GM21447 (cell line): ENCODE measurements at regions not wholly inside any gene's neighbourhood (a gene's known extent, or its start where the extent isn't known, plus 50 kb on each side); places are given as distances from the start of the nearest gene placed in this dataset.

Experiments used
- ATAC-seq: cut with Tn5 transposase; IDR thresholded peaks from one replicate; pipeline ENCODE4 v1.9.1; 2021; ENCODE audit not compliant: unreplicated experiment

DNA sequence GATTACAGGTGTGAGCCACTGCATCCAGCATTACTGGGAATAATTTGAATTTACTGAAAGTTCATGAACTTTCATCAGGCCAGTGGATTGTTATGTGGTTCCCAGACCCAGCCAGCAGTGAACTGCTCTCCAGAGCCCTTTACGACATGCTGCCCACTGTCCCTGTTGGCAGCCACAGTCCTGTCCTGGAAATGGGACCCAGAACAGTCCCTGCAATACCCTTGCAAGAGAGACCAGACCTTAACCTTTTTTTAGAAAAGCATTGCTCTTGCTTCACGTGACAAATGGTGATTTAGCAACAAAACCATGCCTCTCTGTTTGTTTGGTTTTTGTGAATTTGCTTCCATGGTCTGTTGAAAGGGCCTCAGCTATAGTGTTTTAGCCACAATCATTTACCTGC, 367.3 kb upstream of the C2CD4B start:
- ATAC-seq = no peak

DNA sequence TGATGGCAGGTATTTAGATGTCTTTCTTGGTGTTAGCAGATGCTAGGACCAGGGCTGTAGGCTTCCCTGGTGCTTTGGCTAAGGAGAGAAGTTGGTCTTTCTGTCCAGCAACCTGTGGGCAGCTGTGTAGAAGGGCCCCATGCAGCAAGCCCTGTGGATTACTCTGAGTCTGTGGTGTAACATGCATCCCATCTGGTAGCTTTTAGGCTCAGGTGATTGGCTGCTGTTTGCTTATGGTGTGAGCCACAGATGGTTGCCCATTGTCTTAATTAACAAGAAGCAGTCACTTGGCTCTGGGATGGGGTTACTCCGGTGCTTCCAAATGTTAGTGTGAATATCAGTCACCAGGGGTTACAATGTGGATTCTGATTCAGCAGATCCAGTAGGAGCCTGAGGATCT, 368.6 kb upstream of the C2CD4B start:
- no peak for ATAC-seq

DNA sequence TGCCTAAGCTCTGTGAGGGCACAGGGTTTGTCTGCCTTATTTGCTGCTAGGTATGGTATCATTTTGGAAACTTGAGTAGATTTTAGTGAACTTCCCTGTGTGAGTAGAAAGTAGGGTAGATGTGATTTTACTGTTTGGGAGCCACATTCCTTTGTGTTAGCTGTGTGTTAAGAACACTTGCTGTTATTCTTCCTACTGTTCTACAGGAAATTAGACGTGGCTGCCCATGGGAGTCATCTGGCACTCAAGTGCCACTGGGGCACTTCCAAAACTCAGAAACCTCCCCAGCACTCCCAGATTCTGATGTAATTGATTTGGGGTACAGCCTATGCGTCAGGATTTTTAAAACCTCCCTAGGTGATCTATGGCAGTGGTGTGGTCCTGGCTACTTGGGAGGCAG, 369.9 kb upstream of the C2CD4B start:
- ATAC-seq = no peak

DNA sequence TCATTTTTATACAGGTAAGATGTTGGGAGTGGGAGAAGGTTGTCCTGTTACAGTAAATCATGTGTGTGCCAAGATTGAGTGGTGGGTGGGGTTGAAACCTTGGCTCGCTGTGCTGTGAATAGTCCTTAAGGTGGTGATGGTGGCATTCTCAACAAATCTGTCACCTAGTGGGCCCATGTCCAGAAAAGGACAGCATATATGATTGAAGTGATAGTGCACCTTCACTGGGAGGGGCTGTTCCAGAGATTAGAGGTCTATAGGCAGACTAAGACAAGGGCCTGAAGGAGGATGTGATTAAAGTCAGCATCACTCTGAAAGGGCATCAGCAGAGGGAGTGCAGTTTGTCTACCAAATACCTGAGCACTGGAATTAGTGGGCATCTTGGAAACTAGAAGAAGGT, 374.2 kb upstream of the C2CD4B start:
- no peak for ATAC-seq

DNA sequence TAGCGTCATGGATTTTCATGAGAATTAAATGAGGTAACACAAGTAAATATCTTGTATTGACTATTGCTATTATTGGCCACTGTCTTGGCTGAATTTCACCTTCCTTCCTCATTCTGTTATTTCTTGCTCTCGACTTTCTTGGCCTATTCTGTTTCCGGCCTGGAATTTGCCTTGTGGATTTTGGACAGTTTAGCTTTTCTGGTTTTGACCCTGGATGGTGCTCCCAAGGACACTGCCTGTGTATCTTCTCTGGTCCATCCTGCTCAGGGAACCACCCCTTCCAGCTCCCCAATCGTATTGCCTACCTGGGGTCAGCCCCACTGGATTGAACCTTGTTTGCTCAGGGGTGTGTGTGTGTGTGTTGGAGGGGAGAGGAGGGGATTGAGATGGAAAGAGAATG, 376.2 kb upstream of the C2CD4B start:
- ATAC-seq = no peak

DNA sequence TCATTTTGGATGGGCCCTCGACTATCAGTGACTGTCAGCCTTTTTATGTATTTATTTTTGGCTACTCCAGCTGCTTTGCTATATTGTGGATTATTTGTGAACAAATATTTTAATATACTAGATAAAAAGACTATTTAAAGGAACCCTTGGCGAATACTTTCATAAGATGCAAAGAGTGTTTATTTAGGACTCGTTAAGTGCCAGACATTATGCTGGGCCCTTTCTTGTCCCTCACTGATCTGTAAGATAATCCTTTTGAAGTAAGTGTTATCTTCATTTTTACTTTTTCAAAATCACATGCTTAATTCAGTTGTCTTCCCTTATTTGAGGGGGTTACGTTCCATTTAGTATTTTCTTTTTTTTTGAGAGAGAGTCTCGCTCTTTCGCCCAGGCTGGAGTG, 376.8 kb upstream of the C2CD4B start:
- ATAC-seq = no peak

DNA sequence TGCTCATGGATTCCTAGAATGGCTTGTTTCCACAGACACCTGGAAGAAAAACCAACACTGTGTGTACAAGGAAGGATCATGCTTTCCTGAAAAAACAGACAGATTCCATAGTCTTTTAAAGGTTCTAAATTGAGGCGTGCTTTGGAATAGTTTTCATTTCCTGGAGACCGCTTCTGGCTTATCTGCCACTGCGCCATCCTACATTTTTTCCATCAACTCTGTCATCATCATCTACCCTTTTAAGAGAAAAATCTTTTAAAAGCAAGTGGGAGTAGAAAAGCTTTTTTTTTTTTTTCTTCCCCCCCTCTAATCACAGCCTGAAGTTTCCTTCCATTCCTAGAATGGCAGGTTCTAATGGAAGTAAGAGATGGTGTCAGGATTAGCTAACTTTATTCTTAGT, 379.4 kb upstream of the C2CD4B start:
- no peak for ATAC-seq

DNA sequence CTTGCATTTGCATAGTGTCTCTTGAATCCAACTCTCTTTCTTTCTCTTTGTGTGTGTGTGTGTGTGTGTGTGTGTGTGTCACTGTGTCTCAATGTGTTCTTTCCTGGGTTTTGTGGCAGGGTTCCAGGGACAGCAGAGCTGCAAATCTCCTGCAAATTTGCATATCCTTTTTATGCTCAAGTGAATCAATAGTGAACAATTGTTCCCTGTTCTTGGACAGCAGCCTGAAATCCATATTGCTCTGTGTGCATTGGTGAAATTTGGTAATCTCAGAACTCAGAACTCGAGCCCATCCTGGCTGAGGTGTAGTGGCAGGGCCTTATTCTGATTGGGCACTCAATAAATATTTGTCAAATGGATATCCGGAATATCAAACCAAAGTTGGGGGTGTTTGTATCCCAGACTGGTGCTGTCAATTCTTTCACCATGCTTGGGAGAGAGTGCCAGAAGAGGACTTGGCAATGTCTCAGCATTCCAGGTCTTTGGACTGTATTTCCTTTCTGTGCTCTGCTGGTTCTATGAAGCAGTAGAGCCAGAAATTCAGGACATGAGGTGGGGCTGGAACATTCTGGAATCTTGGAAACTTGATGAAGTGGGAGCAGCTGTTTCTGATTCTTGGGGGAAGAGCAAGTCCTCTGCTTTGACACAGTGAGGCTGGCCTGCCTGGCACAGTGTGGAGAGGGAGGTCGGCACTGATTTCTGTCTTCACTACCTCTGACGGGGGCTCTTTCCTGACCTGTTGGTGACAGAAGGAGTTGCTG, 380.6 kb upstream of the C2CD4B start:
- no peak for ATAC-seq

DNA sequence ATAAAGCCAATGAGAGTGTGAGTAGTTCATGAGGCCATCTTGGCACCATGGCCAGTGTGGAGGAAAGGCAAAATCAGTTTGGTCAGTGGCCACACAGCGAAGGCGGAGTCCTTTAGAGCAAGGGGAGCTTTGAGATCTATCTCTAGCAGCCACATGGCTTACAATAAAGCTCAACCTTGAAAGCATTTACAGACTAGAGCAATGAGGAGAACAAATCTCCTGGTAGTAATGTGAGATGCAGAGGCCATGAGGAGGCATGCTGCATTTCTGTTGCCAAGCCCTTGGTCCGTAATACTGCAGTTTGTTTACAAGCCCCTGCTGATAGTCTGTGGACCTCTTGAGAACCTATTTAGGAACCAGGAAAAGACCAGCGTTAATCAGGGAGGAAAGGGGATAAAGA, 381.5 kb upstream of the C2CD4B start:
- ATAC-seq = no peak

DNA sequence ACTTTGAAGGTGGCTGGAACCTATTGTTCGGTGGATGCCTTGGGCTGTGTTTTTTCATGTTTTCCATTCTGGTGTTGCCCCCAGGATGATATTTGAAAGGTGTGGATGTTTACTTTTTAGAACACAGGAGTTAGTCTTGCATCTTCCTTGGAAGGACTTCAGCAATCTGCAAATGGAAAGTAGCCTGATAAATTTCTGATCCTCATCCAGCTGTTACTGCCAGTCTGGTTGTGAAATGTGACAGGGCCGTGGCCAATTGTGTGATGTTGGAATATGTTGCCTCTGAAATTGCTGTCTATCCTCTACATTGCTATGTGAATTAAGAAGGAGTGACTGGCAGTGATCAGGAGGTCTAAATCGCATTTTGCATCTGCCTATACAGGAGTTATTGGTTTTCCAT, 382.5 kb upstream of the C2CD4B start:
- ATAC-seq = no peak

DNA sequence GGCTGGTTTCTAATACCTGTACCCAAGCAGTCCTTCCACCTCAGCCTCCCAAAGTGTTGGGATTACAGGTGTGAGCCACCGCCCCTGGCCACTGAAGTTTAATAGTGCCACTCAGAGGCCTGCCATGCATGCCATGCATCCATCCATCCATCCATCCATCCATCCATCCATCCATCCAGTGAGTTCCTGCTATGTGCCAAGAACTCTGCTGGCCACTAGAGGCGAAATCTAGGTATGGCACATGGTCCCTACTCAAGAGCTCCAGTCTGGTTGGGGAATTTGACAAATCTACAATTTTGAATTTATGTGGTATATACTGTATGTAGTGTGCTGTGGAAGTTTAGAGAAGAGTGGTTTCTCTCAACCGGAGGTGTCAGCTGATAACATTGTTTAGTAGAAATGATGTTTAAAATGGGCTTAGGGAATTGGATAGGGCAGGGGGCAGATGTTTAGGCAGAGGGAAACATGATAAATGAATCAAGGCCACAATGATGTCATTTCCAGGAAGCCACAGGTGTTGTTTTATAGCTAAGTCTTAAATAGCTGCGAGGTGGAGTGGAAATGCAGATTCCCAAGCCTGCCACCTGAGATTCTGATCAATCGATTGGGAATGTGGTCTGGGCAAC, 384.4 kb upstream of the C2CD4B start:
- no peak for ATAC-seq

DNA sequence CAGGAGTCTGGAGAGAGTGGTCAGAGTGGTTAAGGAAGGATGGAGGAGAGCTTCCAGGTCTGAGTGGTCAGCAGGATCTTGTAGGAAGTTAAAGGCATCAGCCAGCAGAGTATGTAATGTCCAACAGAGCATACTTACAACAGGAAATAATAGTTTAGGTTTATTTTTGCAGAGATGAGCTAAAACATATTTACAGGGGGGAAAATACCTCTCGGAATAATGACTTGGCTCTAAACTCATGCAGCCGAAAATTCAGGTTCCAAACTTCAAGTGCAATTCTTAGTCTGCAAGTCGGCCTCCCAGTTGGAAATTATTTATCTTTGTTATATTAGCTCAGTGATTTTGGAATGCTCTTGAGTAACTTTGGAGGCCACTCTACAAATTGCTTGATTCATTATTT, 385.0 kb upstream of the C2CD4B start:
- ATAC-seq = no peak

DNA sequence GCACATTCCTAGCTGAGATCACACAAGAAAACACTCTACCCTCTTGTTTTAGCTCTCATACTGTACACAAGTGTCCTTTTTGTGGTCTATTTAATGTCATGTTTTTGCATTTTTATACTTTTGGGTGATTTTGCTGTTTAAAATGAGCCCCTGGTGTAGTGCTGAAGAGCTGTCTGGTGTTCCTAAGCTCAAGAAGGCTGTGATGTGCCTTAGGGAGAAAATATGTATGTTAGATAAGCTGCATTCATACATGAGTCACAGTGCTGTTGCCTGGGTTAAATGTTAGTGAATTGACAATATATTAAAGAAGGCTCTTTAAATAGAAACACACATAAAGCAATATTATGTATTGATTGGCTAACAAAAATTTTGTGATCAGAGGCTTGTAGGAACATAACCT, 387.4 kb upstream of the C2CD4B start:
- no peak for ATAC-seq

DNA sequence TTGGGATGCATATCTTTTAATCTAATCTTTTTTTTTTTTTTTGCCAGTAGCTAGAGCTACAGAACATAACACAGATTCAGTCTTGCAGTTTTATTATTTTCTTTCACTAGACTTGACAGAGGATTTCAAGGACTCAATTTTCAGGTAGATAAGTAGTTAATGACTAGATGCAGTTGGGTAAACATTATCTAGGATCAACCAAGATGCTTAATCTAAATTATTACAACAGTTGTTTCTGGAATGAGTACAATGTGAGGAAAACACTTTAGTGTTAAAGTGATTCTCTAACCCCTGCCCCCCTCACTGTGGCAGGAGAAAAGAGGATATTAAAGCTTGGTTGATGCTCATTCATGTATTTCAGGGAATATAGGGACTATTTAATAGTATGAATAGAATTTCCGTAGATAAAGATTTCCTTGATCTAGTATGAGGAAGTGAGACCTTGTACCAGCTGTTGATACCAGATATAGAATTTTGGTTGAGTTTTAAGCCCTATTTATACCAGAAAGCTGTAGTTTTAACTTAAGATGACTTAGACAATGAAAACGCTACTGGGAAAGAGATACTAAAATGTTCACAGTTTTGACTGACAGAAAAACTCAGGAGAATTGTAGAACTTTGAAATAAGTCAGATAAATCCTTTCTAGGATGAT, 389.0 kb upstream of the C2CD4B start:
- no peak for ATAC-seq

DNA sequence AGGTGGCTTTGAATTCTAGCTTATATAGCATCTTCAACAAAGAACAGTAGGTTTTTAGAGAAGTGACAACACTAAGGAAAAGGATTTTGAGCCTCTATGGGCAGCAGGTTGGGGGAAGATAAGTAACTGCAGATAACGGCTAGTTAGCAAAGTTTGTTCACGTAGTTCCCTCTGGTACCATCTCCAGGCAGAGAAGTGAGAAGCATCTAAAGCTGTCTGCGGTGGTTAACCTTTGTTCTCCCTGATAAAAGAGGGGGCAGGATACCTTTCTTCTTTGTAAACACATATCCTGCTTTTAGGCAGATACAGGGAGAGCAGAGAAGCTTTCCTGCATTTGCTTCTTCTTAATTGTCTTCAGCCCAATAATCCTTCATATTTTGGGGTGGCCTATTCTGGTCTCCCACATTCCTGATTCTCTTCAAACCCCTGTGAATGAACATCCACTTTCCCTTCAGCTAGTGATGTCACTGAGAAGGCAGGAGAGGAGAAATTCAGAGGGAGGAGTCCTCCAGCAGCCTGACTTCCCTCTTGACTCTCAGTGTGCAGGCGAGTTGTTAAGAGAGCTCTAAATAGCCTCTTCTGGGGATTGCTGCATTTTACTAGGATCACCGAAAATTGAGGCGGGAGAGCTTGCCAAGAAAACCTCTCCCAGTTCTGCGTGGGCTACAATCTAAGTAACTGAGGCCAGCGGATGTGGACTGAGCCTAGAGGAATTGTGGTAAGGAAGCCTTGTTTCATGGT, 393.7 kb upstream of the C2CD4B start:
- ATAC-seq = no peak

DNA sequence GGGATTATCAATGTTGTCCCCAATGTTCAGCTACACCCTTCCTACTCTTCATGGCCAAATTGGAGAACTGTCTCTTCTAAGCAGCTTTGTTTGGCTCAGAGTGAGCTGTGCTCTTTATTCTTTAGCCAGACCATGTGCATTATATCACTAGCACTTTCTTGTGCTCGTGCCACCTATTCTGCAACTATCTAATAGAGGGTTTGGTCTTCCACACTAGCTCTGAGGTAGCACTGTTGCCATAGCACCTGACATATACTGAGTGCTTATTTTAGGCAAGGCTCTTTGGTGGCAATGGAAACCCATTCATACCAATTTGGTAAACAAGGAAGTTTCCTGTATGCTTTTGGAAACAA, 394.3 kb upstream of the C2CD4B start:
- no peak for ATAC-seq

DNA sequence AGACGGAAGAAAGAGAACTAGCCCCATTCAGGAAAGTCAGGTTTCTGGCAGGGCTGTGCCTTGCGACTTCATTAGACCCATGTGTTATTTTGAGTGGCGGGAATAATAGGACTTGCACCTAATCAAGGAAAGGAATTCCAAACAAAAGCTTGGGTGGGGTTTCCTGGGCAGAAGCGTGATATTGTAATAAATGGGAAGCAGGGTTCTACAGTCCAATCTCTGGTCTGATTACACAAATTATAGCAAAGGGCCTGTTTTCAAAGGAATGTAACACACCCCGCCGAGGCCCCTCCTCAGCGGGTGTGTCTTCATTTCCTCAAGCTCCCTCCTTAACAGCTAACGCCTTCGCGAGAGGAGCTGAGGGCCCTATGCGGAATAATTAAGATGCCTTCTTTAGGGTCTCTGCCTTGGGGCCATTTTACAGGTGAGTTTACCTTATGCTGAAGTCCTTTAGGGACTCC, 396.0 kb upstream of the C2CD4B start:
- ATAC-seq = no peak

DNA sequence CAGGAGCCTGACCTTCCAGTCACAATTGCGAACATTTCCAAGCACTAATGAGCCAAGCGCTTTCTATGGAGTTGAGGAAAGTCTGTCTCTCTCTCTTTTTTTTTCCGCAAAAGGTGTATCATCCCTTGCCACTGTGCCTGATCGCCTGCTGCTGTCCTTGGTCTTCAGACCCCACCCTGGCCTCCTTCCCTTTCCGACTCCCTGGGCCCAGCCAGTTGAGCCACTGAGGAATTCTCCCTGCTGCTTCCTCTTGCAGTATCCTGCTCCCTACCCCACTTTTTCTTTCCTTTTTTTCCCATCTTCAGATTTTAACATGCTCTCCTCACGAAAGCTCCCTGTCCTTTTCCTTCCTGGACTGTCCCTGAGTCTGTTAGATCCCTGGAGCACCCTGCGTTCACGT, 396.5 kb upstream of the C2CD4B start:
- no peak for ATAC-seq

DNA sequence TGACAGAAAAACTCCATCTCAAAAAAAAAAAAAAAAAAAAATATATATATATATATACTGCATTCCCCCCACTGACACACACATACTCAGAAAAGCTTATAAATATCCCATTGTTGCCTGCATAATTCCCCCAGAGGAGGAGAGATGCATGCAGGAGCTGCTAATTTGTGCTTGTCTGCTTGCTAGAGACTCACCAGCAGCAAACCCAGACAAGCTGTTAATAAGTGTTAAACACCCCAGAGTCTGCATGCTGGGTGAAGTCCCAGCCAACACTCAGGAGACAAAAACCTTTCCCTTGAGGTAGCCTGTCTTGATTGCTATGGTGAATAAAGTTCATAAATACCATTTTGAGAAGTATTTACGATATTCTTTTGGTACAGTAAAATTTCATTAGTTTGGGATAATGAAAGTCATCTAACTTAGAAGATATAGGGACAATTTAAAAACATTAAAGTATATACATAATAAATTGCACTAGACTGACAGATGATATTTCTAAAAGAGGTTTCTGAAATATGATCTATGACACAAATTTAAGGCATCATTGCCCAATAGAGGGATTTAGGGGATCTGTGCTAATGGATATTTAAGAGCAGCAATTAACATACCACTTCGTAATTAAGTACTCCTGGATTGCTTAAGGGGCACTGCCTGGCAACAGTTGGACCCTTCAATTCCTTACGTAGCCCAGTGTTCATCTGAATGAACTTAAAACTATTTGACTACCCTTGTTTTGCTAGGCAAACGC, 400.0 kb upstream of the C2CD4B start:
- ATAC-seq = no peak

DNA sequence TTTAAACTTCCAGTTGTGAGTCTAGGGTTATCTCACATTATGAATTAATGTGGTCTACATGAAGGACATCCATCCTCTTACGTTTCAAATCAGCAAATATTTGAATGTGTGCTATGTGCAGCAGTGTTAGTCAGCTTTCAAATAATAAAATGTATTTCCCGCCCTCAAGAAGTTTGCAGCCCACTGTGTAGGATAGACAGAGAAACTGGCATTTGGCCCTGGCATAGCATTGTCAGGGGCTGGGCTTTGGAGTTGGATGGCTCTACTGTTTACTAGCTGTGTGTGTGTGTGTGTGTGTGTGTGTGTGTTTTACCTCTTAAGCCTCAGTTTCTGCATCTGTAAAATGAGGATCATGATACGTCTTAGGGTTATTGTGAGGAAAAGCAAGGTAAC, 400.5 kb upstream of the C2CD4B start:
- ATAC-seq = no peak

DNA sequence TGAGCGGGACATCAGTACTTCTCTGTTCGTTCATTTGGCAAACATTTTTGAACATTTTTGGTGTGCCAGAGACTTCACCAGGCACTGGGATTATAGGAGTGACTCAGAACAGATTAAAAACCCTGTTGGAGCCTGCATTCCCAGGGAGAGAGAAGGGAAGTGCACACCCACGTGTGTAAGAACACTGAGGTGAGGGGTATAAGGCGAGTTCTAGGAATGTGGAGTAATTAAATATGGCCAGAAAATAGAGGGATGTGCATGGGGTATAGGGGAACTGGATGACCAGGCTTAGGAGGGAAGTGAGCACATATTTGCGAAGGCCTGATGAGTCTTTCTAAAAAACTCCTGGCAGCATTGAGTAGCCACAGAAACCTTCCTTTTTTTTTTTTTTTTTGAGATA, 401.2 kb upstream of the C2CD4B start:
- no peak for ATAC-seq
